PC-9 (cell line): ENCODE measurements at regions not wholly inside any gene's neighbourhood (a gene's known extent, or its start where the extent isn't known, plus 50 kb on each side); places are given as distances from the start of the nearest gene placed in this dataset.

Experiments
- CTCF ChIP-seq: fragments of 200-600 bp; sonication (generic); conservative IDR thresholded peaks from 2 replicates; pipeline ENCODE4 v1.6.1; 2017; ENCODE audit warnings: mixed run types, antibody characterized with exemption, mild to moderate bottlenecking, moderate library complexity
- EZH2 ChIP-seq: fragments of 200-600 bp; sonication (generic); IDR thresholded peaks from 2 replicates; pipeline ENCODE4 v1.8.0; 2017; ENCODE audit warnings: antibody characterized with exemption, low read depth

- TF ChIP-seq CTCF (0 out of 2 replicates have a peak, but pooled peaks have one; percentile 30), EZH2 (no peak)
Observed at GRCh38 chr20:23178806-23179205, 92.7 kb upstream of the CD93 start.
